CD4-positive, alpha-beta T cell treated with Interleukin-15 for 4 hours (primary cell): ENCODE measurements at regions not wholly inside any gene's neighbourhood (a gene's known extent, or its start where the extent isn't known, plus 50 kb on each side); places are given as distances from the start of the nearest gene placed in this dataset.
"Not testable (repeated sequence)": the region's sequence is repeated elsewhere in the genome, so short reads cannot be mapped to it uniquely, and the experiment has no call there.

Experiments used
- DNase-seq: peaks from one replicate; pipeline ENCODE4 v3.0.0-alpha.2; 2020; ENCODE audit warnings: low spot score

DNA sequence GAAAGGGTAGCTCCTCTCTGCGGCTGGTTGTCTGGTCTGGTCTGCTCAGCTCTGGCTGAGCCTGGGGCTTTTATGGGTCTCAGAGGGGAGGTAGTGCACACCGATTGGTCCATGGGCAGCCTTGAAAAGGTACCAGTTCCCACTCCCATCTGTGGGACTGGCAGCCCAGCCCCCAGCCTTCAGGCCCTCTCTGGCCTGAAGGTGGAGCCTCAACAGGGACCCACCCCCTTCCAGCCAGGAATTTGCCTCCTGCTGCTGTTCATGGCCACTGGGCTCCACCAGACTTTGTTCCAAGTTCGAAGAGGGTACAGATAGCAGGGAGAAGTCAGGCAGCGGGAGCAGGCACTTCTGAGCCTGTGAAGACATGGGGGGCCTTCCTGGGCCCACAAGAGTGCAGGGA is 165.3 kb upstream of the SLC27A6 start:
- no peak for DNase-seq

DNA sequence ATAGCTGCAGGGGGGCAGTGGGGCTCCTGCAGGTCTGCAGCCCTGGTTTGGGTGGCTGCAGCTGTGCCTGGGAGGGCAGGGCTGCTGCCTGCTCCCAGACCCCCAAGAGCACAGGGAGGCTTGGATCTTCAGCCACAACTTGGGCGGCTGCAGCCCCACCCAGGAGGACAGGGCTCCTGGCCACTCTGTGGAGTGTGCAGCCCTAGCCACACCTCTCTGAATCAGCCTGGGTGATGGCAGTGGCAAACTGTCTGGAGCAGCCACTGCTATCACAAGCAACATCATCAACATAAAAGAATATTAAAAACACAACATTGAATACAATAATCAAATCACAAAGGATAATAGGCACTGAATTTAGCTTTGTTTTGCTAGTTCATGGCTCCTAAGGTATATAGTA is 164.9 kb upstream of the SLC27A6 start:
- no peak for DNase-seq

DNA sequence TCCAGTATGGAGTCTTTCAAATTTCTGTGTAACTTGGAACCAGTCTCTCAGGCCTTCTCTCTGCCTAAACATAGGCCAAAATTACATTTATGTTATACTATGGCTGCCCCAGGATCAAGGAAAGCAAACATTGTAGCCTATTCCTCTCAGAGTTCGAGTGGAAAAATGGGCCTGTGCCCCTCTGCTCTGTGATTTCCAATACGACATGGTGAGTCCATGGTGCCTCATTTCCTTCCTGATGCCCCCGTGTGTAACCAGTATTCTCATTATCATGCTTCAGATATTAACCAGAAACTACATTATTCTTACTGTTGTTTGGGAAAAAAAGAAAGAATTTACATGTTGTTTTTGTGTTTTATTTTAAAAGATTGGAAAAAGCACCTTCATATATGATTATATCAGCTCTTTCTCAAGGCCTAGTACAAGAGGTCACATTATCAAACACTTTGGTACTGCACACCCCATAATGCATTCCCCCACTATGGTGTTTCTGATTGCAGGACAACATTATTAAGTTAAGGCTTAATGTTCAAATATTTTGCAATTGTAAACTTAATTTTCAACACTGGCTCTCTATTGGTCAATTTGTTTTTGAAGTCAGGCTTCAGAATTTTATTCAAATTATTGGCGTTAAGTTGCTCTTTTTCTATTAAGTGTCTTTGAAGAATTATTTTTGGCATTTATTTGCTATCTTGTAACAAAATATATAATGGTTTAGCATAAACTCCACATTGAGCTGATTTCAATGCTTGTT is 151.8 kb upstream of the SLC27A6 start:
- no peak for DNase-seq

DNA sequence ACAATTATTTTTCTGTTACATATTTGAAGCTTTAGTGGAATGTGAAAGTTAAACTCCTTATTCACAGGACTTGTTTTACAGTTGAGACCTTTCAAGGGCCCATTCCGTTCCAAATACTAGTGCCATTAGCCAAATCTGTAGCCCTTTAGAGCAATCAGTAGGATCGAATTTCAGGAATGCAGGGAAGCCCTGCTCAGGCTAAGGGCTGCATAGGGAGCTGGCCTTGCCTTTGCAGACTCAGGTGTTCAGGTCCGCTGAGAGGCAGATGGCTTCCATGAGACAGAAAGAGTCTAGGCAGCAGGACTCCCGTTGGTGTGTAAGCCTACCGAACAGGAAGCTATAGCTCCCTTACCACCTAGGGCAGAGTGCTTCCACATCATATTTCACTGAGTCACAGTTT is 150.1 kb upstream of the SLC27A6 start:
- no peak for DNase-seq

DNA sequence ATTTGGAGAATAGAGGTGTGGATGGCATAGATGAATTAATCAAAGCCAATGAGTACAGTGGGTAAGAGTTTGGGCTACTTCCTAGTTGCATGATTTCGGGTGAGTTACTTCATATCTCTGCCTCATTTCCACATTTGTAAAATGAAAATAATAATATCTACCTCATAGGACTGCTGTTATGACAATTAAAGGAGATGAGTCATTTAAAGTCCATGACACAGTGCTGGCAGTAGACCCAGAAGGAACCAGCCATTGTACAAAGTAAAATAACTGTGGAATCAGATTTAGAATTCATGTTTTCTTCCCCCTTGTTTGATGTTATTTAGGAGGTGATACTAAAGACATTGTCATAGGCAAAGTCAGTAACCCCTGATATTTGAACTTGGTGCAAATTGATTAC is 139.5 kb upstream of the SLC27A6 start:
- DNase-seq: no peak

DNA sequence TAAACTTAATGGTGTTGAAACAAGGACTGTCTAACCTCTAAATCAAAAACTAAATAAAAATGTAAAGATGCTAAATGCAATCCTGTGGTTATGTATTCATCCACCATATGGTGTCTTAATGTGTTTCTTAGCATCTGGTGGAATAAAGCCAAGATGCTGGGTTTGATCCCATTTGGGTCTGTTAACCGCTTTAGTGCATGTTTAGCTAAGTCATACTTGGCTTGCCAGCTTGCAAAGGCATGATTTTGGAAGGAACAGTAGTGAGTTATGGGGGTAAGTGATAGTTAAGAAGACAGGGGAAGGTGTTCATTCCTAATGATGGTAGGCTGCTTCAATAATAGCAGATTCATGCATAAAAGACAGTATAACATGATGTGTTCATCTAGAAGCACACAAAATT is 139.0 kb upstream of the SLC27A6 start:
- DNase-seq: no peak

DNA sequence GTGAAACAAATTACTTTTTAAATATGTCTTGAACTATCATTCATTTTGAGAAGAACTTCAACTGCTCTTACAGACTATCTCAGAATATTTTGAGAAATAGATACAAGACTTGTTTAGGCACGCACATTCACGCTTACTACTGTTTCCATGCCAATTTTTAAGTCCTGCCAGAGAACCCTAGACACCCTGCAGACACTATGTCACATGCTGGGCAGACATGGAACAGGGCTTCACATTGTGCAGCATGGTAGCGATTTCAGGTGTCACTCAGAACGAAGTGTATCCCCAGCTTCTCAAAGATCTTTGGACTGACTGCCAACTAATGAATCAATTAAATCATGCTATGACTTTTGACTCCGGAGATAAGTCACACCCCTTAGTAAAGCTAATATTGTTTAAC is 128.7 kb upstream of the SLC27A6 start:
- DNase-seq: no peak

DNA sequence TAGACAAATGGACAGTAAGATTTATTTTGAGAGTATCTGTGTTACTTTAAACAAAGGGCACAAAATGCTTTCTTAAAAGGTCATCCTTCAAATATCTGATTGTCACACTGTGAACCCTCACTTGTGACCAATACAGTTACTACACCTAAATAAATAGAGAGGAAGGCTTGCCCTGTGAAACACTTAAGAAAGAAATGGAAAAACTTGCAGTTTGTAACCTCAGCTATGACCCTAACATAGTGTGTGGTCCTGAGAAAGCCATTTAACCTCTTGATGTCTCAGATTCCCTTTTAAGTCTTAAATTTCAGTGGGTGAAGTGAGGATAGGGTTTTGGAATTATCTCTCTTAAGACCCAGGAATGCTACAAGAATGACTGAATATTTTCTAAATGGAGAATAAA is 126.7 kb upstream of the SLC27A6 start:
- DNase-seq: no peak

DNA sequence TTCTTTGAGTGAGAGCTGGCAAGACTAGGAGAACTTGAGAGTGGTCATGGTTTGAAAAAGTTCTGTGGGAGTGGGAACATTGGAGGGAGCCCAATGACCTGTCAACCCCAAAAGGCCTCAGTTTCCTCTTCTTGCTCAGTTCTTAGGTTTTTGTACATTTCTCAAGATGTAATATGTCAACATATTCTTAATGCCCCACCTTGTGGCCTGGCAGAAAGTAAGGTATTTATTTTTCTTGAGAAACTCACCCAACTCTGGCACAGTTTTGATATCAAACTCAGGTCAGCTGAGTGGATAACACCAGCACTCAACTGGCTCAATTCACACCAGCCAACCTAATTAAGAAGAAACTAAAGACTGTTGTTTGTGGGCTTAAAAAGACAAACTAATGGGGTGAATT is 123.0 kb upstream of the SLC27A6 start:
- DNase-seq: no peak

DNA sequence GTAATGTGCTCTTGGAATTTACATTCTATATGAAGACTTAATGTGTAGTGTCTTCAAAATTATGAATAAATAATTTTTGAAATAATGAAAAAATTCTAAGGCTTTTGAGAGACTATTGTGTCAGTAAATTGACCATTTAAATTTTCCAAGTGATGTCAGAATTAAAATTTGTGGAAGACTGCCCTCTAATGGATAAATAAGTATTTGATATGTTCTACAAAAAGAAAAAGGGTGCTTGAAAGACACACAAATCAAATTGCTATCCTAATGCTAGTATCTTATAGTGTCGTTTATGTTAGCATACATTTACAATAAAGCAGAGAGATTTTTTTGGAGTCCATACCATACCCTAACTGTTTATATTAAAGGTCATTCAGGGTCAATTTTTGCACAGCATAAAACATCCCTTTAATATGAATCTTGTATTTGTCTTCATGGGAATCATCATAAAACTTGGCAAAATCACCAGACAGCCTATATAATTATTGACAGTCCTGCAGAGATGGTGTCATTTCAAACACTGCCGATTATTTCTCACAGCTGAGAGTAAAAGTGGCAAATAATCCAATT is 120.8 kb upstream of the SLC27A6 start:
- no peak for DNase-seq

DNA sequence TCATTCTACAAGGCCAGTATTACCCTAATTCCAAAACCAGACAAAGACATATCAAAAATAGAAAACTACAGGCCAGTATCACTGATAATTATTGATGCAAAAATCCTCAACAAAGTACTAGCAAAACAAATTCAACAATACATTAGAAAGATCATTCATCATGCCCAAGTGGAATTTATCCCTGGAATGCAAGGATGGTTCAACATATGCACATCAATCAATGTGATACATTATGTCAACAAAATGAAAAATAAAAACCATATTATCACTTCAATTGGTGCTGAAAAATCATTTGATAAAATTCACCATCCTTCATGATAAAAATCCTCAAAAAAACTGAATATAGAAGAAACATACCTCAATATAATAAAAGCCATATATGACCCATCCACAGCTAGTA is 115.2 kb upstream of the SLC27A6 start:
- DNase-seq: no peak

DNA sequence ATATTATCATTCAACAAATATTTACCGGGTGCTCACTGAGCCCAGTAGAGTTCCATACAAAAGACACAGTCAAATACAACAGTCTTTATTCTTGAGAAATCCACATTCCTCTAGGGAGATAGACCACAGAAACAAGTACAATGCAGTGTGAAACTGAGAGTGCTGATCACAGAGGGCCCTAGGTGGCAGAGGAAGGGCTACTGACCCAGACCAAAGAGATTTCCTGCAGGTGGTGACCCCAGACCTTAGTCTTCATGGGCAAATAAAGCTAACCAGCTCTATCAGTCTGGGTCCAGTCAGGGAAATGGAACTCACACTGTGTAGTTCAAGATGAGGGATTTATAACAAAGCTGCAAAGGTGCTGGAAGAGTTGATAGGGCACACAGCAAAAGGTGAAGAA is 110.4 kb upstream of the SLC27A6 start:
- DNase-seq: no peak

DNA sequence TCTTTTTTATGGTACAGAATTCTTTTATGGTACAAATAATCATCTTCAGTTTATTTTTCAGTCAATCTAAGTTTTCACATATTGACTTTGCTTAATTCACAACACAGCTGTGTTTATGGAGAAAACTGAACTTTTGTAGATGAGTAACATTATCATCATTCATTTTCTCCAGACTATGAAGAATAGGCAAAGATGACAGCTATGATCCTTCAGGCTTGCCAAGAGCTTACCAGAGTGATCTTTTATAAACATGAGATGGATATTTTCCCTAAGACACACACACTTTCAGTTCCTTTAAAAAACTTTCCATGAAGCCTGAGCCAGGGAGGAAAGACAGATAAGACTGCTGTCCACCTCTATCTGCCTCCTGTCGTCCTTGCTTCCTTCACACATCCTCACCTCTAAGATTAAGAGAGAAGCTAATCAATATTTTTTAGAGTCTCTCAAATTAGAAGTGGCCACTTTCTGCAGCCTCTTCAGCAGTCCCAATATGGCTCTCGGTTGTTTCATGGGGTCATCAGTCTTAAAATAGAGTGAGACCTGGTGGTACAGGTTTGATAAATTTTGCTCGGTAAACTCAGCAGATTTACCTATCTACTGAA is 108.1 kb upstream of the SLC27A6 start:
- DNase-seq: no peak

DNA sequence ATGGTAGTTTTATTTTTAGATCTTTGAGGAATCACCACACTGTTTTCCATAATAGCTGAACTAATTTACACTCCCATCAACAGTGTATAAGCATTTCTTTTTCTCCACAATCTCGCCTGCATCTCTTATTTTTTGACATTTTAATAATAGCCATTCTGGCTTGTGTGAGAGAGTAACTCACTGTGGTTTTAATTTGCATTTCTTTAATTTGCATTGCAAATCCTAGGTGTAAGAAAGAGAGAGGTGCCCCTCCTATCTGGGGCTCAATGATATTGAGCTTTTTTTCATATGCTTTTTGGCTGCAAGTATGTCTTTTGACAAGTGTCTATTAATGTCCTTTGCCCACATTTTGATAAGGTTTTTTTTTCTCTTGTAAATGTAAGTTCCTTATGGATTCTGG is 106.3 kb upstream of the SLC27A6 start:
- no peak for DNase-seq

DNA sequence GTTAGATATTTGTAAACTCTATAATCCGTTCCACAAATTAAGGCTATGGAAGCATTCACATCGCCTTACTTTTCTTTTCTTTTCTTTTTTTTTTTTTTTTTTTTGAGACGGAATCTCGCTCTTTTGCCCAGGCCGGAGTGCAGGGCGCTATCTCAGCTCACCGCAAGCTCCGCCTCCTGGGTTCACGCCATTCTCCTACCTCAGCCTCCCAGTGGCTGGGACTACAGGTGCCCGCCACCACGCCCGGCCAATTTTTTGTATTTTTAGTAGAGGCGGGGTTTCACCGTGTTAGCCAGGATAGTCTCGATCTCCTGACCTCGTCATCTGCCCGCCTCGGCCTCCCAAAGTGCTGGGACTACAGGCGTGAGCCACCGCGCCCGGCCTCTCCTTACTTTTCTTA is 104.1 kb upstream of the SLC27A6 start:
- not testable (repeated sequence) for DNase-seq

DNA sequence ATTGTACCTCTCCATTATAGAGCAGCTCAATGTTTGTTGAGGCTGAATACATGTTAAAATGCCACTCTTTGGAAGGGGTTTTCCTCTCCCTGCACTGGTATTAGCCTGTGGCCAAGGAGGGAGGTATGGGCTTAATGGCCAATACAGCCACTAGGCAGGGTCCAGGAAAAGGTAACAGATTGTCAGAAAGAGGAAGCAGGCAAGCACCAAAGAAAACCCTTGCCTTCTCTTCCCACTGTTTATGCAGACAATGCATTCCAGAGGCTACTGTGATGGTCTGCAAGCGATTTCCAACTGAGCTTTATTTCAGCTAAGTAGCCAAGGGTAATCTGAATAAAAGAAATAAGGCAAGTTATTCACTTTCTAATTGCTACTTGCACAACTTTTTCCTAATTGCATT is 95.3 kb upstream of the SLC27A6 start:
- no peak for DNase-seq

DNA sequence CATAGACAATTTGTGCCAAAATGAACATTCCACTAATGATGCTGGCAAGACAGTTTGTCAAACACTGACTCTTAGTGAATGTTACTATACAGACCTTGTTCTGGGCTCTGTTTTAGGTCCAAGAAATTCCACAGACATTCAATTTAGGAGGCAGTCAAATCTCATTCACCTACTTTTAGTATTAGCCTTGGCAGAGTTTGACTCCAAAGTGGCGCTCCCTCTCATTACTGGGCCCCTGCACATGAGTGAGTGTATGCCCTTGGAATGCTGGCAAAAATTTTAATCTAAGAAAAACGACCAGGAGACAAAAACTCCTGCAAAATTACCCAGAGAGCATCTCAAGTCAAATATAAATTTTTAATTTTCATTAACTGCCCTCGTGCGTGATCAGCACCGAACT is 94.9 kb upstream of the SLC27A6 start:
- no peak for DNase-seq

DNA sequence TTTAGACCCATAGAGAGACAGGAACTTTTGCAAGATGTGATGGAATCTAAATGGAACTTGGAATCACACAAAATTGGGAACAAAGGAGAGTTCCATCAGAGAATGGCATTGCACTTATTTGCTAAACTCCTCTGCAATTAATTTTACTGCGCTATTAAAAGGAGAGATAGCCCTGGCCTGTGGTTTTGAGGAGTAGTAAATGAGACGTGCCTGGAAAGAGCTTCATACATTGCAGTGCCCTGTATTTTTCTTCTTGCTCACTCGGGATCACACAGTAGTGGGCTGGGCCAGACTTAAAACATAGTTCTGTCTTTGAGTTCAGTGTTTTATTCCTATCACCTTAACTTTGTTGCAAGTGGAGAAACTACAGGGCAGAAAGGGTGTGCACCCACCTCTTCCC is 94.4 kb upstream of the SLC27A6 start:
- no peak for DNase-seq

DNA sequence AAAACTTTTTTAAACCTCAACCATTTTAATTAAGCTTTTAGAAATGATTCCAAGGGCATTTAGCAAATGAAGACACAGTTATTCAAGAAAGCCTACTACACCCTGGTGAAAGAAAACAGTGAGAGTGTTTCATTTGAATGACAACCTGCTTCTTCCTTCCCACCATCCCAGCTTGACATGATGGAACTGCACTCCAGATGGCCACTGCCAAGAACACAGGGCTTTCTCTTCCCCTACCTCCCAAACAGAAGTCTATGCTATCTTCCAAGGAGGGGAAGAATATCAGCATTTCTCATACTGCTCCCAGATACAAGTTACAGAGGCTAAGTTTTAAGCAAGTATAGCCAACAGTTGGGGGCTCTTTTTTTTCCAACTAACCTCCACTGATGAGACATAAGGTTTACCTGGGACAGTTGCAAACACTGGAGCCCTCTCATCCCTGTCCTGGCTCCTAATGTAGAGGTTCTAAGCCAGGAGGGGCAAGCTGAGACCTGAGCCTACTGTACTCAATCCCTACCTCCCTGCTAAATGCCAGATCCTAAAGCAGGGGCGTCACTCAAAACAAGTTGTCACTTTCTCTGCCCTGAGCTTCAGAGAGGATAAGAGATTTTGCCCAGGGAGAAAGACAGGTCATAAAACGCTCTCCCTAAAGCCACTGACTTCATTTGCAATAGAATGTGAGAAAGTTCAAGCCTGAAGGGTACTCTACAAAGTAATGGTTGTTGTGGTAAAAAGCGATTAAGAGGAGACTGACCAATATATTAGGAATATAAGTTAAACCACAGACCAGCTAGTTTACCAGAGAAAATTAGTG is 88.5 kb upstream of the SLC27A6 start:
- no peak for DNase-seq

DNA sequence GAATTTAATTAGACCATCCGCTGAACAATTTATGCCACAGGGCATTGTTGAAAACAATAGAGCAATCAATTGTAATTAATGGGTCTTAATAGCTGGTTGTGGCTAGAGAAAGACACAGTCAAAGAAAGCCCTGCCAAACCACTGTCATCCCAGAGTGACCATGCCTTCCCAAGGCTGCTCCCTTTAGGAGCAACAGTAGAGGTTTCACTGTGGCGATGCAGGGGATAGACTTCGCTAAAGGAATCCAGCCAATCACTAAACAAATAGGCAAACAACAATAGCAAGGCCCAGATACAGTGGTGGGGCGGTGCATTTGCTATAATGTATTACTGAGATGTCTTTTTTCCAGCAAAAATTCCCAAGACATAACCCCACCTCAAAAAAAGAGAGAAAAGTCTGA is 87.8 kb upstream of the SLC27A6 start:
- no peak for DNase-seq

DNA sequence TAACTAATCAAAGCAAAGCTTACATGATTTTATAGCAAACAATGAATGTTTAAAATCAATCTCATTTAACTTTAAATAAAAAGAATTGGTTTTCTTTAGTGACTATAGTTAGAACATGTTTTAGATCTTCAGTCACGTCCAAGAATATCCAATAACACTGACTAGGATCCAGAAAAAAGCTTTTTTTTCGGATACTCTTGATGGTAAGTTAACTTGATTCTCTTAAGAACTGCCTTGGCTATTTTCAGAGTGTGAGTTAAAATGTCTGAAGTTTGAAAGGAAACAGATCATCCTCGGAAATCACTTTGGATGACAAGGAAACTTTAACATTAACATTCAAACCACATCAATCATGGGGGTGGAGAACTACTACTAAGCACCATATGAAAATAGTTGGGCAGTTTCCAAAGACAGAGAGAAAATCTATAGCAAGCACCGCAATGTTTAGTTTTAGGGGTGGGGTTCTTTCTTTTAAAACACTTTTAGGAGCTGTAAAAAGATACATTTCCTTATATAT is 83.7 kb upstream of the SLC27A6 start:
- DNase-seq: no peak

DNA sequence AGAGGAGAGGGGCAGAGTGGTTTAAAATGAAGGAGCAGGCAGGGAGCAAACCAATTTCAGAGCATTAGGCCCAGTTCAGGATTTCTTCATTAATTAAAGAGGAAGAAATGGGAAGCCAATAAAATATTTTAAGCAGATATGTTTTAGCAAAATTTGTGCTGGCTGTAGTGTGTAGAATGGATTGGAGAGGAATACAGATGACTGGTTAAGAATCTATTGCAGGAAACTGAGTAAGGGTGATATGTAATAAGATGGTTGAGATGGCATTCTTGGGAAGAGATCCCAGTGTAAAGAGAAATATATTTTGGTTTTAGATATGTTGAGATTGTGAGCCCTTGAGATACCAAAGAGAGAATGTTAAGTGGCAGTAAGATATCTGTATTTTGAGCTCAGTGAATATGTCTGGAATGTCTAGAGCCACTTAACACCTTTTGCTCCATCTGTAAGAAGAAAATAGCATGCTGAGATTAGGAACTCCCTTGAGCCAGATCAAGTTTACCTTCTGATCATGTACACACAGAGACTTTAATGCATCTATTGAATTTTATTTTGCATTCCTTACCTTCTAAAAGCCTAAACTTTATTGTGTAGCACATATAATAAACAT is 79.5 kb upstream of the SLC27A6 start:
- no peak for DNase-seq
